BJ (cell line): ENCODE measurements at regions not wholly inside any gene's neighbourhood (a gene's known extent, or its start where the extent isn't known, plus 50 kb on each side); places are given as distances from the start of the nearest gene placed in this dataset.

Experiments
- CTCF ChIA-PET: fragments of 350-600 bp; formaldehyde crosslinking; extraction: SDS; loops from one replicate; lab custom pipeline; 2021; ENCODE audit warnings: antibody characterized with exemption, inconsistent platforms; lab: Yijun Ruan, JAX
- POLR2A ChIA-PET: fragments of 300-600 bp; sonication (Branson Sonifier 250); formaldehyde crosslinking; extraction: SDS; loops from one replicate; lab custom pipeline; 2021; ENCODE audit warnings: antibody characterized with exemption; lab: Charles Lee
- DNase-seq: peaks from one replicate; pipeline ENCODE4 v3.0.0-alpha.2; 2011; ENCODE audit warnings: low read depth
- H3K27me3 ChIP-seq: 2 replicates; pipeline ENCODE4 v1.6.0; 2011; ENCODE audit warnings: low read length; ENCODE audit not compliant: control insufficient read depth, insufficient read depth
- H3K36me3 ChIP-seq: 2 replicates; pipeline ENCODE4 v1.5.1; 2011; ENCODE audit warnings: low read length; ENCODE audit not compliant: control insufficient read depth, insufficient read depth
- H3K4me3 ChIP-seq: 2 replicates; pipeline ENCODE4 v1.5.1; 2011; ENCODE audit warnings: low read depth, mild to moderate bottlenecking, control low read depth, low read length
- TF ChIP-seq, protein P1 (sequence below): IDR thresholded peaks from 2 replicates; pipeline ENCODE4 v1.5.1; 2011; ENCODE audit warnings: low read depth, mild to moderate bottlenecking, control low read depth, inconsistent platforms, low read length, moderate library complexity; ENCODE audit not compliant: insufficient read depth

DNA sequence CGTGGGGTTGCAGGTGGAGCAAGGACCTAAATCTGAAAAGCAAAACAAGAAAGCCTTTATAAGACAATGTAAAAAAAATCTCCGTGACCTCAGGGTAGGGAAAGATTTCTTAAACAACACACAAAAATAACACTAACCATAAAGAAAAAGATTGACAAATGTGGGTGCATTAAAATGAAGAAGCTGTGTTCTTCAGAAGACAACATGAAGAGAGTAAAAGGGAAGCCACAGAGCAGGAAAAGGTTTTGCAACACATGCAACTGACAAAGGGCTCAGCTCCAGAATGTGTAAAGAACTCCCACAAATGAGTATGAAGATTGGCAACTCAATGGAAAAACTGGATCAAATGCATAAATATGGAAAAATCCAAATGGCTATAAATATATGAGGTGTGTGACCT, 74.2 kb downstream of the MAGEF1 start:
- Histone ChIP-seq H3K36me3 (no peaks in the 10 kb centered on the region), H3K27me3 (no peaks in the 10 kb centered on the region; the same call in 1 of the 2 replicates), H3K4me3 (no peak overlapping the region)
- DNase-seq: no peak
- POLR2A ChIA-PET: no interaction called here
- TF ChIP-seq, protein P1, sequence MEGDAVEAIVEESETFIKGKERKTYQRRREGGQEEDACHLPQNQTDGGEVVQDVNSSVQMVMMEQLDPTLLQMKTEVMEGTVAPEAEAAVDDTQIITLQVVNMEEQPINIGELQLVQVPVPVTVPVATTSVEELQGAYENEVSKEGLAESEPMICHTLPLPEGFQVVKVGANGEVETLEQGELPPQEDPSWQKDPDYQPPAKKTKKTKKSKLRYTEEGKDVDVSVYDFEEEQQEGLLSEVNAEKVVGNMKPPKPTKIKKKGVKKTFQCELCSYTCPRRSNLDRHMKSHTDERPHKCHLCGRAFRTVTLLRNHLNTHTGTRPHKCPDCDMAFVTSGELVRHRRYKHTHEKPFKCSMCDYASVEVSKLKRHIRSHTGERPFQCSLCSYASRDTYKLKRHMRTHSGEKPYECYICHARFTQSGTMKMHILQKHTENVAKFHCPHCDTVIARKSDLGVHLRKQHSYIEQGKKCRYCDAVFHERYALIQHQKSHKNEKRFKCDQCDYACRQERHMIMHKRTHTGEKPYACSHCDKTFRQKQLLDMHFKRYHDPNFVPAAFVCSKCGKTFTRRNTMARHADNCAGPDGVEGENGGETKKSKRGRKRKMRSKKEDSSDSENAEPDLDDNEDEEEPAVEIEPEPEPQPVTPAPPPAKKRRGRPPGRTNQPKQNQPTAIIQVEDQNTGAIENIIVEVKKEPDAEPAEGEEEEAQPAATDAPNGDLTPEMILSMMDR: no peak
- CTCF ChIA-PET: interaction anchor here (0.5 to 1.1 kb wide), 3 partner anchors 17 to 164 kb away, joined by 3 read pairs; no protein-coding TSS in a partner anchor

DNA sequence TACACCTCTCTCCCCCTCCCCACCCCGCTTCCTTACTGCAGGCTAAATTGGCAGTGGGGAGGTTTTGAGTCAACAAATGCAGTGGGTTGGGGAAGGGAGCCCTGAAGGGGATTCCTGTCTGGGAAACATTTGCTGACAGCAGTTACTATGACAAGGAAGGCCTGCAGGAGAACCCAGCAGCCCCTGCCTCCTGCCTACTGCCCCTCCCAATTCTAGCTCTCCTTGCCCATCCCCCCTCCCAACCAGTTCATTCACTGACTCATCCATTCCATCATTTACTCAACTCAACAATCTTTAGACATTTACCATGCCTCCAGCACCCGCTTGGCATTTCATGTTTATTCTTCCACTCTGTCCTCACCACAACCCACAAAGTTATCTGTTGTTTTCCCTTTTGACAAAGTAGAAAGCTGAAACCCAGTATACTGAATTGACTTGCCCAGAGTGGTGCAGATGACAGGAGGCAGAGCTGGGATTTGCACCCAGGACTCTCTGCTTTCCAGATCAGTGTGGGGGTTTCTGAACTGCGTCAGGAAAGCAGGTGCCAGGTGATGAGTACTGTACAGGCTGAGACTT, 75.0 kb downstream of the MAGEF1 start:
- DNase-seq: peak; percentile 37
- ChIA-PET POLR2A (no interaction called here), CTCF (interaction anchor here (1.0 kb wide), 1 partner anchor 11 kb away, joined by 3 read pairs; no protein-coding TSS in a partner anchor)
- H3K27me3 ChIP-seq: no peaks in the 10 kb centered on the region; the same call in 1 of the 2 replicates
- H3K36me3 ChIP-seq: no peaks in the 10 kb centered on the region
- no peak overlapping the region for H3K4me3 ChIP-seq
- TF ChIP-seq, protein P1: no peak

DNA sequence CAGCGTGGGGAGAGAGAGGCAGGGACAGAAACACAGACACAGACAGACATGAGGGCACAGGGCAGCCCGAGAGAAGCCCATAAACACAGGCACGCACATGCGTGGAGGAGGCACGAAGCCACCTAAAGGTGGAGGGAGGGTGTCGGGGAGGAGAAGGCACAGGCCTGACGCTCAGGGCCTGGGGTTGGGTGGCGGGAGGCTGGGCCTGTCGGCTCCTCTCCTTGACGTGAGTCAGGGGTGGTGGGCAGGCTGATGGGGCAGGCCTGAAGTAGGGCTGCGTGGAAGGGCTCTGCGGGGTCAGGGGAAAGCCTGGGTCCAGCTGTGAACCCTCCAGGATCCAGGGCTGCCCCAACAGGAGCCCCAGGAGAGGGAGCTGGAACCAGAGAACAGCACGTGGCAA, 74.2 kb downstream of the EPHB3 start:
- TF ChIP-seq, protein P1: no peak
- H3K27me3 ChIP-seq: no peaks in the 10 kb centered on the region; the same call in 1 of the 2 replicates
- DNase-seq: no peak
- no peaks in the 10 kb centered on the region for H3K36me3 ChIP-seq
- POLR2A ChIA-PET: interaction anchor here (0.6 kb wide), 1 partner anchor 47 kb away, joined by 4 read pairs; no protein-coding TSS in a partner anchor
- CTCF ChIA-PET: interaction anchor here (1.0 kb wide), 1 partner anchor 12 kb away, joined by 3 read pairs; no protein-coding TSS in a partner anchor
- no peak overlapping the region for H3K4me3 ChIP-seq

DNA sequence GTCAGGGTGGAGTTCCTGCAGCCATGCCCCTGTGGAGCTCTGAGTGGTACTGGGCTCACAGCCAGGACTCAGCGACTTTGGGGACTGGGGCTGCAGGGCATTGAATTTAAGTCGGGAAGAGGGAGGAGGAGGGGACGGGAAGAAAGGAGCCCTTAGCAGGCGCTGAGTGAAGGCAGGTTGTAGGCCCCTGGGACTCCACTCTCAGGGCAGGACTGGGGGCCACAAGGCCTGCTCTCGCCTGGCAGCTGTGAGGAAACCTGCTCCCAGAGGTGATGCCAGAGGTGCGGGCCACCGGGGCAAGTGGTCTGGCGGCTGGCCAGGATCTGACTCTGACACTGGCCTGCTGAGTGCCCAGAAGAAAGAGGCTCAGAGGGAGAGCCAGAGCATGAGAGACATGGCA, 73.5 kb downstream of the EPHB3 start:
- H3K4me3 ChIP-seq: no peak overlapping the region
- CTCF ChIA-PET: interaction anchor here (1.0 kb wide), 1 partner anchor 35 kb away, joined by 4 read pairs; no protein-coding TSS in a partner anchor
- POLR2A ChIA-PET: no interaction called here
- TF ChIP-seq, protein P1: no peak
- H3K36me3 ChIP-seq: no peaks in the 10 kb centered on the region
- no peaks in the 10 kb centered on the region; the same call in 1 of the 2 replicates for H3K27me3 ChIP-seq
- no peak for DNase-seq

DNA sequence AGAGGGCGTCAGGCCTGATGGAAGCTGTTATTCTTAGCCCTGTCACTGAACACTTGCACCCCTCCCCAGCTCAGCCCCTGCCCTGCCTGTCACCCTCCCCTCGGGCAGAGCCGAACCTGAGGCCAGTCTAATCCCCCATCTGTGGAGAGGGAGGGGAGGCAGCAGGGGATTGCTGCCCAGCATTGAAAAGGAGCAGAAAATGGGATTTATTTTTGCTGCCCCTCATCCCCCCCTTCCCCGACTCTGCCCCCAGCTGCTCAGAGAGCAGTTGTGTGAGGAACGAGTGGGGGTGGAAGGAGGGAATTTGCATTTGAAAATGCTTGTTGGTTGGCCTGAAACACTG, 71.6 kb downstream of the EPHB3 start:
- ChIA-PET POLR2A (no interaction called here), CTCF (interaction anchor here (1.1 to 1.3 kb wide), 2 partner anchors 91 to 160 kb away, joined by 3 read pairs; no protein-coding TSS in a partner anchor)
- H3K4me3 ChIP-seq: no peak overlapping the region
- TF ChIP-seq, protein P1: no peak
- no peaks in the 10 kb centered on the region for H3K27me3 ChIP-seq
- no peak for DNase-seq
- no peaks in the 10 kb centered on the region for H3K36me3 ChIP-seq
